Ramos (cell line): ENCODE measurements at regions not wholly inside any gene's neighbourhood (a gene's known extent, or its start where the extent isn't known, plus 50 kb on each side); places are given as distances from the start of the nearest gene placed in this dataset.
"Not testable (repeated sequence)": the region's sequence is repeated elsewhere in the genome, so short reads cannot be mapped to it uniquely, and the experiment has no call there.

ENCODE experiments used
- in situ Hi-C: fragments of 300-500 bp; cut with MboI; formaldehyde crosslinking; loops from one replicate; pipeline ENCODE4 v1.14.3; 2022; ENCODE audit warnings: low sequenced_read_pairs; ENCODE audit not compliant: unreplicated experiment

- in situ Hi-C loops, result no loop called here
Observed at GRCh38 chr18:60319129-60319528, 53.4 kb downstream of the MC4R start.

GRCh38 chr18:60311676-60312360 is 60.8 kb downstream of the MC4R start:
- in situ Hi-C loops, result no loop called here

DNA sequence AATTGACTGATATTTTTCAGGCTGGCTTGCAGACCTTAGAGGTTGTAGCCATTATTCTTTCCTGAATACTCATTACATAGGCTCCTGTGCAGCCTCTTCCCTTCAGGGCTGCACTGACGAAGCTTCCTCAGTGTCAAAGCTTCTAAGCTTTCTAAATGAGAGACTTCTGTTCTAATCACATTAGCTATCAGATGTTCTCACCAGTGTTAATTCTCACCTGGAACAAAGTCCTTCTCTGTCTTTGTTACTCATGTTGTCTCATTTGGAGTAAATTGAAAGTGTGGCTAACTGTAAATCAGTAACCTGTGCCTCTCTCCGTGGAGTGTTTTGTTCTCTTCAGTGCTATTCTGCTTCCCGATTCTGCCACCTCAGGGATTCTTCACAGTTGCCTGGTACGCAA is 76.9 kb downstream of the MC4R start:
- in situ Hi-C loops, result no loop called here

- in situ Hi-C loops, result no loop called here
Observed at GRCh38 chr18:60292186-60292585, 80.4 kb downstream of the MC4R start.

- in situ Hi-C loops, result no loop called here
Observed at GRCh38 chr18:60279391-60279790, 93.2 kb downstream of the MC4R start.

DNA sequence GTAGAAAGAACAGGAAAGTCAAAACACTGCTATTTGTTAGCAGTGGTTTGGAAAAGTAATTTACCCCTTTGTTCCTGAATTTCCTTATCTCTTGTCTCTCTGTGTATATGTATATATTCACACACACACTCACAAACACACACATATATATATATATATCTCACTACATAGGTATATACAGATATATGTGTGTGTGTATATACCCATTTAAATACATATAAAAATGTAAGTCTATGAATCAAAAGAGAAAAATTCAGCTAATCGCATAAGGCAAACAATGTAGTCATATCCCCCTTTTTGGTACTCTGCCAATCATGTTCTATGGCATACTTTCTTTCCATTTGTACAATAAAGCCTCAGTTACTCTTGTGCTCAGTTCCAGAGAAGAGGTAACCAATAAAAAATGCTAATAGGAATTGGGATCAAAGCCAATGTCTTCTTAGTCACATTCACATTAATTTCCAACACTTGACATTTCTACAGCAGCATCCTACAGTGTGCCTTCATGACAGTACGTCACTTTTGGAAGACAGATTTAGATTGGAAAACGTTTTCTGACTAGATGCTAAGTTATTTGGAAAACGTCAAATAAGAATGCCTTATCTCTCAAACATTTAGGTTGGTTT is 94.6 kb downstream of the MC4R start:
- in situ Hi-C loops, result no loop called here

GRCh38 chr18:60267391-60268058 is 105.0 kb downstream of the MC4R start:
- in situ Hi-C loops, result no loop called here

DNA sequence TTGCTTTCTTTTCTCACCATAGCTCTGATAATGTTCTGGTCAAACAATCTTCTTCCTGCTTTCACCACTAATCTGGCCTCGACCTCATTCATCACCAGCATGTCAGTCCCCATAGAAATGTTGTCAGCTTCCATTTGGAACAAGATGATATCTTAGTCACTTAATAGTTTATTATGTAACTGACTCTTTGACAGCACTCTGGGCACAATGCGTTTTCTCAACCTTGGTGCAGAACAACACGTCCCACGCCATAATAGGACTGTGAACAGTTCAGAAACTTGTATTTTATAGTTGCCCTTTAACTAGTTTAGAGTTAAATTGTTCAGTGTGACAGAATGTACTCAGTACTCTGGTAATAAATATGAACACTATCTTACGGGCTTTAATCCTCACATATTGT is 106.0 kb downstream of the MC4R start:
- in situ Hi-C loops, result no loop called here

GRCh38 chr18:60259052-60259681 is 113.4 kb downstream of the MC4R start:
- in situ Hi-C loops, result no loop called here

- in situ Hi-C loops, result no loop called here
Observed at GRCh38 chr18:60249388-60249787, 123.2 kb downstream of the MC4R start.

GRCh38 chr18:60248336-60249330 is 123.9 kb downstream of the MC4R start:
- in situ Hi-C loops, result no loop called here

GRCh38 chr18:60247103-60247502 is 125.5 kb downstream of the MC4R start:
- in situ Hi-C loops, result no loop called here

DNA sequence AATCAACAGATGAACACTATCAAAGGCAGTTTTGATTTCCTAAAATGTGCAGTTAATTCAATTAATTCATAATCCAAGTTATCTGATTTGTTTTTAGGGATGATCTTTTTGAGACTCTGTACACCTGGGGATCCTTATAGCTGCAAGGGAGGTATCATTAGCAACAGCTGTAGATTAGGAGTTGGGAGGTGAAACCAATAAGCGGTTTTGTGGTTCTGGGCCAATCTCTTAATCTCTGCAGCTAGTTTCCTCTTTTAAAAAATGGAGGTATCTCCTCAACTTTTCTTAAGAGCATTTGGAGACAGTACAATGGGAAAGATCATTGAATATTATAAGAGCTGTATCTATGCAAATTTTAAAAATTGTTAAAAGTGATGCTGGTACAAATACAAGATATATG is 126.0 kb downstream of the MC4R start:
- in situ Hi-C loops, result no loop called here

DNA sequence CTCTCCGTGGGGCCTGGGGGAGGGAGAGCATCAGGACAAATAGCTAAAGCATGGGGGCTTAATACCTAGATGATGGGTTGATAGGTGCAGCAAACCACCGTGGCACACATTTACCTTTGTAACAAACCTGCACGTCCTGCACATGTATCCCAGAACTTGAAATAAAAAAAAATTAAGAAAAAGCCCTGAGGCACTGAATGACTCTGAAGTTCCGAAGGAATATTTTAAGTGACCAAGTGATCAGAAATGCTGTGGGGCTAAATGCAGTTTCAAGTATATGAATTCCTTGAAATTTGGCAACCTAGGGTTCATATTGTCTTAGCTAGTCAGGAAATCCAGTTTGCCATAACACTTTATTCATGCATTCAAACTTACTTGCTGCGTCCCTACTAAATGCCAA is 127.5 kb downstream of the MC4R start:
- in situ Hi-C loops, result no loop called here

DNA sequence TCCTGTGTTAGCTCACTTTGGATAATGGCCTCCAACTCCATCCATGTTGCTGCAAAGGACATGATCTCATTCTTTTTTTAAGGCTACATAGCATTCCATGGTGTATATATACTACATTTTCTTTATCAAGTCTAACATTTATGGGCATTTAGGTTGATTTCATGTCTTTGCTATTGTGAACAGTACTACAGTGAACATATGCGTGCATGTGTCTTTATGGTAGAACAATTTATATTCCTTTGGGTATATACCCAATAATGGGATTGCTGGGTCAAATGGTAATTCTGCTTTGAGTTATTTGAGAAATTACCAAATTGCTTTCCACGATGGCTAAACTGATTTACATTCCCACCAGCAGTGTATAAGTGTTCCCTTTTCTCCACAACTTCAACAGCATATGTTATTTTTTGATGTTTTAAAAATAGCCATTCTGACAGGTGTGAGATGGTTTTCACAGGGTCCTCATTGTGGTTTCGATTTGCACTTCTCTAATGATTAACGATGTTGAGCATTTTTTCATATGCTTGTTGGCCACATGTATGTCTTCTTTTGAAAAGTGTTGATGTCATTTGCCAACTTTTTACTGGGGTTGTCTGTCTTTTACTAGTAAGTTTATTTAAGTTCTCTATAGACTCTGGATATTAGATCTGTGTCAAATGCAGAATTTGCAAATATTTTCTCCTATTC is 133.4 kb downstream of the MC4R start:
- in situ Hi-C loops, result not testable (repeated sequence)

DNA sequence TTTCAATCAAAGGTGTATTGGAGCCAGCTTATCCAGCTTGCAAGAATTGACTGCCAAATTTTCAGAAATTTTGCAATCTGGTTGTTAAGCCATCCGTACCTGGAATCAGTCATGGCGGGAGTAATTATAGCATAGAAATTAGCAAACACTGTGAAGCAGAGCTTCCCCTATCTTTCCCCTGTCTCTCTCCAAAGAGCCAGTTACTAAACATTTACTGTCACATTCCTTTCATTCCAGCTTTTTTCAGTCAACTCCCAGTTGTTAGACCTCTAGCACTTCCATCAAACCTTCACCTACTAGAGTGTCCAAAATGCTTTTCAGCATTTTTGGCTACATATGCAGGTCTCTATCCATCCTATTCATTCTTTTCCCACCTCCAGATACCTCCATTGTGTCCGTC is 137.4 kb downstream of the MC4R start:
- in situ Hi-C loops, result no loop called here

DNA sequence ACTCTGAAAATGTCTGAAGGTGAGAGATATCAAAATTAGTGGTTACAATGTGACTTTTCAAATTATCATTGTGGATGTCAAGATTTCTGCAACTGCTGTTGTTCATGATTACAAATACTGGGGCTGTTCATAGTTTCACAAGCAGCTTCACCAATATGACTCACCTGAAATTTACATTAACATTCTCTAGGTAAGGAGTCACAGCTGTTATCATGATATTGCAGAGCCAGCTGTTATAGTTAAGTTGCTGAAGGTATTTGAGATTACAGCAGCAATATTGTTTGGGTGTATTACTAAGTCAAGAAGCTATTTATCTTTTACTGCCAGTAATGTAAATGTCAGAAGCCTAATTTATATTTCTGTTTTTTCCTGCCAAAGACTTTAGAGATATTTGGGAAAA is 140.0 kb downstream of the MC4R start:
- in situ Hi-C loops, result no loop called here

DNA sequence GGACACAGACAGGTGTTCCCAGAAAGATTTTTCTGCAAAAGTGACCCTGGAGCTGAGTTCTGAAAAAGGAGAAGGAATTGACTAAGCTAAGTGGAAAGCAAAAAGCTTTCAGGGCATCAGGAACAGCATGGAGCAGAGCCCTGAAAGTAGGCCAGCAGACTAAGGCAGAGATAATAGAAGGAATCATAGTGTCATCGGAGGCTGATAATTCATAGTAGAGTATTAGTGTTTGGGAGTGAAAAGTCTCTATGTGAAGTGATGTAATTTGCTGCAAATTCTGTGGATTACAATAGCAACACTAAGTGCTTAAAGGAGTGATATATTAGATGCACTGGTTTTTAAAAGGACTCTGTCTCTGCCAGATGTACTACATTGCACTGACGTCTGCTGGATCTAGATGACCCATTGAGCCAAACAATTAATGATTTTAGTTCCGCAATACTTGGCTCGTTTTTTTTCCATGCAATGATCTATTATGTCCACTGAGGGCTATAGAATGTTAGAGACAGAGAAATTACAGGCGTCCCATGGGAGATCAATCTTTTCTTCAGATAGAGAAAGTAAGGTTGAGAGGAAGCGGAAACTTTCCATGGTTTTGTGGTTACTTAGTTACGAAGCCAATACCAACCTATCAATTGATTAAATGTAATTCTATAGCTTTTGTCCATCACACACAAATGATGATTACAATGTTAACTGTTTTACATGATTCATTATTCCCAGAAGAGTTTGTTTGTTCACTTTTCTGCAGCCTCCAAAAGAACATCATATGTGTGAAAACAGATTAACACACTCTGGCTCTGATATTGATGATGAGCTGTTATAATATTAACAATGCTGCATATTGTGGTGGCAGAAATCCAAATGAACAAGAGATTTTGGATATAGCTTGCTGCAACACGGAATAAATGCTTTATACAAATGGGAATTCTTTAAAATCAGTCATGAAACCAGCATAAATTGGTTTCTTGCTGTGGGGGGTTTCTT is 143.7 kb downstream of the MC4R start:
- in situ Hi-C loops, result no loop called here
